Kidney tubule cell (primary cell): ENCODE measurements at regions not wholly inside any gene's neighbourhood (a gene's known extent, or its start where the extent isn't known, plus 50 kb on each side); places are given as distances from the start of the nearest gene placed in this dataset.
A peak's percentile ranks its signal among the peaks of the same experiment; 100 is the strongest.

Experiments
- DNase-seq: peaks from one replicate; pipeline ENCODE4 v3.0.0-alpha.2; 2018; ENCODE audit warnings: low spot score

- DNase-seq, result peak; percentile 16
Observed at GRCh38 chr4:60020389-60020788, 1179.7 kb upstream of the ADGRL3 start.

GRCh38 chr4:60033826-60034225 is 1166.3 kb upstream of the ADGRL3 start:
- no peak for DNase-seq

- no peak for DNase-seq
Observed at GRCh38 chr4:60034361-60034760, 1165.8 kb upstream of the ADGRL3 start.

GRCh38 chr4:60039908-60040307 is 1160.2 kb upstream of the ADGRL3 start:
- DNase-seq, result no peak

- no peak for DNase-seq
Observed at GRCh38 chr4:60042231-60042652, 1157.9 kb upstream of the ADGRL3 start.

GRCh38 chr4:60042941-60043340 is 1157.2 kb upstream of the ADGRL3 start:
- no peak for DNase-seq

GRCh38 chr4:60078984-60079383 is 1121.1 kb upstream of the ADGRL3 start:
- DNase-seq, result no peak

GRCh38 chr4:60081839-60082238 is 1118.3 kb upstream of the ADGRL3 start:
- no peak for DNase-seq

- no peak for DNase-seq
Observed at GRCh38 chr4:60088807-60089486, 1111.2 kb upstream of the ADGRL3 start.

- no peak for DNase-seq
Observed at GRCh38 chr4:60089546-60090273, 1110.4 kb upstream of the ADGRL3 start.

- DNase-seq, result no peak
Observed at GRCh38 chr4:60096676-60097075, 1103.5 kb upstream of the ADGRL3 start.

- DNase-seq, result no peak
Observed at GRCh38 chr4:60116592-60116991, 1083.5 kb upstream of the ADGRL3 start.

GRCh38 chr4:60117726-60118323 is 1082.3 kb upstream of the ADGRL3 start:
- no peak for DNase-seq

- DNase-seq, result no peak
Observed at GRCh38 chr4:60122820-60123219, 1077.3 kb upstream of the ADGRL3 start.

- DNase-seq, result no peak
Observed at GRCh38 chr4:60128888-60129287, 1071.2 kb upstream of the ADGRL3 start.

- no peak for DNase-seq
Observed at GRCh38 chr4:60129740-60130139, 1070.4 kb upstream of the ADGRL3 start.

GRCh38 chr4:60133375-60133774 is 1066.8 kb upstream of the ADGRL3 start:
- DNase-seq, result peak; percentile 11

- DNase-seq, result no peak
Observed at GRCh38 chr4:60134099-60134498, 1066.0 kb upstream of the ADGRL3 start.

- DNase-seq, result no peak
Observed at GRCh38 chr4:60155088-60155487, 1045.0 kb upstream of the ADGRL3 start.

- no peak for DNase-seq
Observed at GRCh38 chr4:60173103-60173502, 1027.0 kb upstream of the ADGRL3 start.

- no peak for DNase-seq
Observed at GRCh38 chr4:60173718-60174117, 1026.4 kb upstream of the ADGRL3 start.

- DNase-seq, result no peak
Observed at GRCh38 chr4:60175241-60175640, 1024.9 kb upstream of the ADGRL3 start.

- no peak for DNase-seq
Observed at GRCh38 chr4:60187428-60187827, 1012.7 kb upstream of the ADGRL3 start.
